CD4-positive, alpha-beta memory T cell (primary cell): ENCODE measurements at regions not wholly inside any gene's neighbourhood (a gene's known extent, or its start where the extent isn't known, plus 50 kb on each side); places are given as distances from the start of the nearest gene placed in this dataset.

Source experiments
- CTCF ChIA-PET: fragments of 350-600 bp; sonication (Branson Sonifier 250); formaldehyde crosslinking; loops from one replicate; lab custom pipeline; 2021; ENCODE audit warnings: inconsistent platforms; ENCODE audit not compliant: partially characterized antibody; lab: Charles Lee
- POLR2A ChIA-PET: fragments of 350-600 bp; sonication (Branson Sonifier 250); formaldehyde crosslinking; loops from one replicate; lab custom pipeline; 2021; ENCODE audit not compliant: partially characterized antibody; lab: Charles Lee
- DNase-seq, 5 donors: peaks; one replicate each; pipeline versions ENCODE4 v3.0.0 to v3.0.0-alpha.2; 2020 to 2022; ENCODE audit warnings: mixed read lengths in 1 of 5
- H3K27ac ChIP-seq: one replicate; pipeline ENCODE4 v1.7.0; 2013; ENCODE audit warnings: low read depth, low read length
- H3K27me3 ChIP-seq: 2 replicates; pipeline ENCODE4 v1.7.0; 2013; ENCODE audit warnings: mild to moderate bottlenecking, low read length, moderate library complexity; ENCODE audit not compliant: insufficient read depth
- H3K36me3 ChIP-seq: 2 replicates; pipeline ENCODE4 v1.7.0; 2013; ENCODE audit warnings: mild to moderate bottlenecking, low read length, moderate library complexity; ENCODE audit not compliant: insufficient read depth
- H3K4me1 ChIP-seq: 2 replicates; pipeline ENCODE4 v1.7.0; 2013; ENCODE audit warnings: mild to moderate bottlenecking, low read length, moderate library complexity; ENCODE audit not compliant: insufficient read depth
- H3K4me3 ChIP-seq, 2 donors: one replicate each; pipeline ENCODE4 v1.7.0; 2013; ENCODE audit warnings: low read length in 2 of 2, mild to moderate bottlenecking in 1 of 2
- H3K9me3 ChIP-seq, 2 donors: one replicate each; pipeline ENCODE4 v1.7.0; 2013; ENCODE audit warnings: low read length in 2 of 2, control low read depth in 1 of 2; ENCODE audit not compliant: control insufficient read depth in 1 of 2
- H3K27ac Mint-ChIP-seq, 7 donors: one replicate each; pipeline ENCODE4 v1.8.0; 2020 to 2021; ENCODE audit warnings: mixed read lengths in 7 of 7, mild to moderate bottlenecking in 6 of 7, inconsistent platforms in 3 of 7, moderate library complexity in 3 of 7
- H3K27me3 Mint-ChIP-seq, 2 donors: one replicate each; pipeline ENCODE4 v1.8.0; 2020 to 2021; ENCODE audit warnings: mixed read lengths in 2 of 2
- H3K36me3 Mint-ChIP-seq, 2 donors: one replicate each; pipeline ENCODE4 v1.8.0; 2020 to 2021; ENCODE audit warnings: mixed read lengths in 2 of 2, inconsistent platforms in 1 of 2, mild to moderate bottlenecking in 1 of 2
- H3K4me1 Mint-ChIP-seq, 4 donors: one replicate each; pipeline ENCODE4 v1.8.0; 2020 to 2021; ENCODE audit warnings: mixed read lengths in 4 of 4, mild to moderate bottlenecking in 1 of 4
- H3K4me3 Mint-ChIP-seq, 8 donors: one replicate each; pipeline ENCODE4 v1.8.0; 2020 to 2021; ENCODE audit warnings: mixed read lengths in 8 of 8, mild to moderate bottlenecking in 7 of 8, moderate library complexity in 6 of 8, inconsistent platforms in 3 of 8
- H3K9me3 Mint-ChIP-seq, 8 donors: one replicate each; pipeline ENCODE4 v1.8.0; 2020 to 2021; ENCODE audit warnings: mixed read lengths in 8 of 8, mild to moderate bottlenecking in 5 of 8, inconsistent platforms in 3 of 8, moderate library complexity in 1 of 8
- intact Hi-C: fragments of 100-400 bp; cut with micrococcal nuclease; formaldehyde crosslinking; loops from one replicate; pipeline ENCODE4 v1.15.1; 2023

GRCh38 chr18:27582760-27583412 is 397.8 kb upstream of the CHST9 start:
- ChIA-PET POLR2A (no interaction called here), CTCF (no interaction called here)
- H3K4me1 Mint-ChIP-seq, result no peaks in the 10 kb centered on the region
- DNase-seq, result no peak
- no peaks in the 10 kb centered on the region for H3K36me3 Mint-ChIP-seq
- no peaks in the 10 kb centered on the region for H3K27me3 ChIP-seq
- no peak overlapping the region for H3K27ac ChIP-seq
- H3K4me3 ChIP-seq, result no peak overlapping the region
- no peaks in the 10 kb centered on the region for H3K36me3 ChIP-seq
- H3K27me3 Mint-ChIP-seq, result no peaks in the 10 kb centered on the region
- intact Hi-C loops, result no loop called here
- H3K9me3 Mint-ChIP-seq, result peaks cover 0 to 26% (median 11%) of the 10 kb centered on the region in 8 donors
- H3K4me1 ChIP-seq, result no peaks in the 10 kb centered on the region
- H3K27ac Mint-ChIP-seq, result no peak overlapping the region
- H3K4me3 Mint-ChIP-seq, result no peak overlapping the region
- no peaks in the 10 kb centered on the region for H3K9me3 ChIP-seq

DNA sequence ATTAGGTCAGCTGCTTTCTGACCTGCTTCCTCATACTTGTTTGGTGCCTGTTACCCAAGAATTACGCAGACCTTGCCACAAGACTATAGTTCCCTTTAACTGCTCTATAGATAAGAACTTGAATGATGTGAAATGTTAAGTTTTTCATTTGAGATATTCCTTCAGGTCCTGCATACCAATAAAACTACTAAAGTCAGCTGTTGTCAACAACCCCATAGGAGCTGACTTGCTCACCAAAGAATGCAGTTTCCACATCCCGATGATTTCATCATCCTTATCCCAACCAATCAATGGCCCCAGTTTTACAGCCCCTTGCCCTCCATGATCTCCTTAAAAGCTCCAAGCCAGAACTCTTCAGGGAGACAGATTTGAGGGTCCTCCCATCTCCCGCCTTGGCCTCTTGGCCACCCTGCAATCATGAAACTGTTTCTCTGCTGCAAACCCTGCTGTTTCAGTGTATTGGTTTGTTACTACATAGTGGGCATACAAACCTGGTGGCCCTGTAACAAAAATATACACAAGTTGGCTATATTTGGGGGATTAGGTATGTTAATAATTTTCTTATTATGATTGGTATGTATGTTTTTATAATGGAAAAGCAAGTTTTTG is 396.3 kb upstream of the CHST9 start:
- DNase-seq, result no peak
- no peak overlapping the region for H3K4me3 ChIP-seq
- Mint-ChIP-seq H3K4me1 (no peaks in the 10 kb centered on the region), H3K4me3 (no peak overlapping the region), H3K9me3 (peaks cover 0 to 26% (median 11%) of the 10 kb centered on the region in 8 donors), H3K27ac (no peak overlapping the region), H3K36me3 (no peaks in the 10 kb centered on the region), H3K27me3 (no peaks in the 10 kb centered on the region)
- intact Hi-C loops, result no loop called here
- ChIA-PET CTCF (no interaction called here), POLR2A (no interaction called here)
- H3K4me1 ChIP-seq, result no peaks in the 10 kb centered on the region
- H3K36me3 ChIP-seq, result no peaks in the 10 kb centered on the region
- H3K9me3 ChIP-seq, result no peaks in the 10 kb centered on the region
- H3K27ac ChIP-seq, result no peak overlapping the region
- no peaks in the 10 kb centered on the region for H3K27me3 ChIP-seq

DNA sequence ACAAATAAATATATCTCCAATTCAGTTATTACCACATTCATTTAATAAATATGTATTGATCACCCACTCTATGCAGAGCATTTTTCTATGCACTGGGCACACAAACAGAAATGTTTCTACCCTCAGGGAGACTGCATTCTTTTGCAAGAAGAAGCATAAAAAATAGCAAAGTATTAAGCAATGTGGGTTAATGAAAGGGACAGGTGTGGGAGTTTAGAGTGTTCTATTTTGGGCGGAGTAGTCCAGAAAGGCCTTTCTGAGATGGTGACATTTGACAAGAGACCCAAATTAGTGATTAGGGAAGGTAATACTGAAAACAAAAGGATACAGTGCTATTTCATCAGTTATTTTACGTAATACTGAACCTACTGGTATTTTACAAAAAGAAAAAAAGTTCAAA is 394.3 kb upstream of the CHST9 start:
- no peaks in the 10 kb centered on the region for H3K36me3 Mint-ChIP-seq
- H3K27ac Mint-ChIP-seq, result no peak overlapping the region
- H3K4me3 Mint-ChIP-seq, result no peak overlapping the region
- Histone ChIP-seq H3K36me3 (no peaks in the 10 kb centered on the region), H3K27me3 (no peaks in the 10 kb centered on the region), H3K9me3 (no peaks in the 10 kb centered on the region), H3K4me1 (no peaks in the 10 kb centered on the region), H3K4me3 (no peak overlapping the region), H3K27ac (no peak overlapping the region)
- H3K4me1 Mint-ChIP-seq, result no peaks in the 10 kb centered on the region
- intact Hi-C loops, result loop anchor here (10.0 kb wide), 1 partner anchor 55 kb away; no protein-coding TSS in a partner anchor
- DNase-seq, result no peak
- POLR2A ChIA-PET, result no interaction called here
- CTCF ChIA-PET, result no interaction called here
- no peaks in the 10 kb centered on the region for H3K27me3 Mint-ChIP-seq
- peaks cover 0 to 26% (median 14%) of the 10 kb centered on the region in 8 donors for H3K9me3 Mint-ChIP-seq

DNA sequence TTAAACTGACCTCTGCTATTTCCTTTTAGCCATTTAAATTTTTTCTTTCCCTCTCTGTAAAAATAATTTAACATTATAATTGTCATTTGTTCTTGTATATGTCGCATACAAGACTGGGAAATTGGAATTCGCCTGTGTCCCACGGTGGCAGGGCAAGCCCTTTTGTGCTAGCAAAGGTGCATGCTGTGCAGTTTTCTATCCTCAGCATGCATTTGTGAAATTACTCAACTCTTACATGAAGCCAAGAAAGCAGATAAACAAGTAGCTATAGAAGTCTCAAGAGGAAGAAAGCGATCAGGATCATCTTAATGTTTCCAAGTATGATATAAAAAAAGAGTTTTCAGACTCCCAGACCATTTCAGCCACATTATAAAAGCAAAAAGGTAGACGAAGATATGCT is 392.6 kb upstream of the CHST9 start:
- H3K9me3 Mint-ChIP-seq, result peaks cover 0 to 25% (median 14%) of the 10 kb centered on the region in 8 donors
- no peak overlapping the region for H3K4me3 Mint-ChIP-seq
- intact Hi-C loops, result loop anchor here (10.0 kb wide), 1 partner anchor 57 kb away; no protein-coding TSS in a partner anchor
- H3K27ac Mint-ChIP-seq, result no peak overlapping the region
- H3K27me3 Mint-ChIP-seq, result no peaks in the 10 kb centered on the region
- ChIA-PET POLR2A (no interaction called here), CTCF (no interaction called here)
- H3K4me1 ChIP-seq, result no peaks in the 10 kb centered on the region
- H3K27ac ChIP-seq, result no peak overlapping the region
- no peak for DNase-seq
- no peak overlapping the region for H3K4me3 ChIP-seq
- H3K4me1 Mint-ChIP-seq, result no peaks in the 10 kb centered on the region
- no peaks in the 10 kb centered on the region for H3K27me3 ChIP-seq
- no peaks in the 10 kb centered on the region for H3K36me3 Mint-ChIP-seq
- H3K9me3 ChIP-seq, result no peaks in the 10 kb centered on the region
- H3K36me3 ChIP-seq, result no peaks in the 10 kb centered on the region

GRCh38 chr18:27577265-27577664 is 392.2 kb upstream of the CHST9 start:
- Mint-ChIP-seq H3K4me3 (no peak overlapping the region), H3K36me3 (no peaks in the 10 kb centered on the region), H3K9me3 (peaks cover 0 to 21% (median 12%) of the 10 kb centered on the region in 8 donors), H3K4me1 (no peaks in the 10 kb centered on the region), H3K27ac (no peak overlapping the region), H3K27me3 (no peaks in the 10 kb centered on the region)
- ChIA-PET POLR2A (no interaction called here), CTCF (no interaction called here)
- intact Hi-C loops, result loop anchor here (10.0 kb wide), 1 partner anchor 58 kb away; no protein-coding TSS in a partner anchor
- Histone ChIP-seq H3K4me3 (no peak overlapping the region), H3K36me3 (no peaks in the 10 kb centered on the region), H3K4me1 (no peaks in the 10 kb centered on the region), H3K27me3 (no peaks in the 10 kb centered on the region), H3K9me3 (no peaks in the 10 kb centered on the region), H3K27ac (no peak overlapping the region)
- DNase-seq, result no peak

DNA sequence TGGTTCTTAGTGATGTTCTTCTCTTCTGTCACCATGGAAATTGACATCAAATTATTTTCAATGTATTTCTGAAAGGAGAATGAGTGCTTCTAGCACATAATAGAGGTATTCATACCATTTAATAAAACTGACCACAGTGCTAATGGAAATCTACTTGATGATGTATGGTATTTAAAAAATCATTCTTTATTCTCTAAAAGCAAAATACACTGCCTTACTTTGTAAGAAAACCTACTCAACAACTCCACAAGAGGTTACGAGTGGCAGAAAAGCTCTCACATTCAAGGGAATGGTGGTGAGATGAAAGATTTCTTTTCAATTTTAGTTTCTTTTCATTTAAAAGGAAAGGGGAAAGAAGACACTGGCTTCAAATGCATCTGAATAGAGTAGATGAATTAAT is 382.3 kb upstream of the CHST9 start:
- no peak overlapping the region for H3K27ac Mint-ChIP-seq
- H3K27me3 Mint-ChIP-seq, result no peaks in the 10 kb centered on the region
- Histone ChIP-seq H3K27me3 (no peaks in the 10 kb centered on the region), H3K36me3 (no peaks in the 10 kb centered on the region), H3K4me1 (no peaks in the 10 kb centered on the region), H3K9me3 (peaks cover 0 to 3% of the 10 kb centered on the region in 2 donors), H3K27ac (no peak overlapping the region), H3K4me3 (no peak overlapping the region)
- DNase-seq, result no peak
- H3K4me1 Mint-ChIP-seq, result no peaks in the 10 kb centered on the region
- POLR2A ChIA-PET, result no interaction called here
- intact Hi-C loops, result no loop called here
- H3K9me3 Mint-ChIP-seq, result peaks cover 0 to 42% (median 22%) of the 10 kb centered on the region in 8 donors
- no peaks in the 10 kb centered on the region for H3K36me3 Mint-ChIP-seq
- CTCF ChIA-PET, result no interaction called here
- H3K4me3 Mint-ChIP-seq, result no peak overlapping the region

DNA sequence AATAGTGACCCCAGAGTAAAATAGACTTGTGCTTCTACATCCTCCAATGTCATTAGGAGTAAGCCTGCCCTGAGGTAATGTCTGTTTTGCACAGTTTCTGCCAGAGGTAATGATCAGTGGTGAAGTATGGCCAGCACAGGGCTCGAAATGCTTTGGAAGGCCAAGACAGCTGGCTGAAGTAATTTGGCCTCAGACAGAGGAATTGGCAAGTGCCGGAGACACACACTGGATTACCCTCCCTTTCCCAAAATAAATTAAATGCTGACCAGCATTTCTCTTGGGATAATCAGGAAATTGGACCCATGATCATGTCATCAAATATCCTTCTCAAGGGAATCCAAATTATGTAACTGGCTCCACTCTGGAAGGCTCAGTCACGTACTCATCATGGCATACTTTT is 379.0 kb upstream of the CHST9 start:
- Mint-ChIP-seq H3K27ac (no peak overlapping the region), H3K4me3 (no peak overlapping the region), H3K9me3 (peaks cover 0 to 35% (median 21%) of the 10 kb centered on the region in 8 donors), H3K36me3 (no peaks in the 10 kb centered on the region), H3K27me3 (no peaks in the 10 kb centered on the region), H3K4me1 (no peaks in the 10 kb centered on the region)
- Histone ChIP-seq H3K27me3 (no peaks in the 10 kb centered on the region), H3K36me3 (no peaks in the 10 kb centered on the region), H3K4me3 (no peak overlapping the region), H3K27ac (no peak overlapping the region), H3K9me3 (peaks cover 0 to 3% of the 10 kb centered on the region in 2 donors), H3K4me1 (no peaks in the 10 kb centered on the region)
- CTCF ChIA-PET, result no interaction called here
- intact Hi-C loops, result no loop called here
- POLR2A ChIA-PET, result no interaction called here
- no peak for DNase-seq
